ENCODE measurements at regions not wholly inside any gene's neighbourhood (a gene's known extent, or its start where the extent isn't known, plus 50 kb on each side); places are given as distances from the start of the nearest gene placed in this dataset.

GRCh38 chr2:7210712-7211111 is 293.5 kb downstream of the RNF144A start:
- DNase-seq (ENCODE audit: low read depth), result no peak

GRCh38 chr2:7225848-7226247 is 308.6 kb downstream of the RNF144A start:
- DNase-seq (ENCODE audit: low read depth), result no peak

- DNase-seq (ENCODE audit: low read depth), result no peak
Measured at GRCh38 chr2:7226501-7226900, 309.3 kb downstream of the RNF144A start.

GRCh38 chr2:7233126-7233525 is 315.9 kb downstream of the RNF144A start:
- no peak for DNase-seq (ENCODE audit: low read depth)

- DNase-seq (ENCODE audit: low read depth), result no peak
Measured at GRCh38 chr2:7237466-7237865, 320.3 kb downstream of the RNF144A start.

GRCh38 chr2:7239078-7239477 is 321.9 kb downstream of the RNF144A start:
- DNase-seq (ENCODE audit: low read depth), result no peak

GRCh38 chr2:7241041-7241745 is 324.0 kb downstream of the RNF144A start:
- no peak for DNase-seq (ENCODE audit: low read depth)

- no peak for DNase-seq (ENCODE audit: low read depth)
Measured at GRCh38 chr2:7242189-7242867, 325.1 kb downstream of the RNF144A start.

- DNase-seq (ENCODE audit: low read depth), result no peak
Measured at GRCh38 chr2:7243276-7243675, 326.1 kb downstream of the RNF144A start.

GRCh38 chr2:7256377-7256776 is 339.2 kb downstream of the RNF144A start:
- DNase-seq (ENCODE audit: low read depth), result no peak

GRCh38 chr2:7262727-7263126 is 345.5 kb downstream of the RNF144A start:
- no peak for DNase-seq (ENCODE audit: low read depth)

- DNase-seq (ENCODE audit: low read depth), result no peak
Measured at GRCh38 chr2:7264791-7265190, 347.6 kb downstream of the RNF144A start.

GRCh38 chr2:7265286-7265685 is 348.1 kb downstream of the RNF144A start:
- DNase-seq (ENCODE audit: low read depth), result no peak

- no peak for DNase-seq (ENCODE audit: low read depth)
Measured at GRCh38 chr2:7269106-7269643, 352.0 kb downstream of the RNF144A start.

GRCh38 chr2:7270011-7270431 is 352.8 kb downstream of the RNF144A start:
- DNase-seq (ENCODE audit: low read depth), result no peak

- peak; percentile 1 for DNase-seq (ENCODE audit: low read depth)
Measured at GRCh38 chr2:7272210-7272609, 355.0 kb downstream of the RNF144A start.

- no peak for DNase-seq (ENCODE audit: low read depth)
Measured at GRCh38 chr2:7278984-7279383, 361.8 kb downstream of the RNF144A start.

- no peak for DNase-seq (ENCODE audit: low read depth)
Measured at GRCh38 chr2:7279421-7279949, 362.3 kb downstream of the RNF144A start.

- DNase-seq (ENCODE audit: low read depth), result no peak
Measured at GRCh38 chr2:7280790-7281189, 363.6 kb downstream of the RNF144A start.

- no peak for DNase-seq (ENCODE audit: low read depth)
Measured at GRCh38 chr2:7281231-7282201, 364.3 kb downstream of the RNF144A start.

GRCh38 chr2:7286120-7286519 is 368.9 kb downstream of the RNF144A start:
- DNase-seq (ENCODE audit: low read depth), result no peak

GRCh38 chr2:7288484-7288883 is 371.3 kb downstream of the RNF144A start:
- no peak for DNase-seq (ENCODE audit: low read depth)

Measured in stromal cell of bone marrow (primary cell).